Central memory CD8-positive, alpha-beta T cell (primary cell): ENCODE measurements at regions not wholly inside any gene's neighbourhood (a gene's known extent, or its start where the extent isn't known, plus 50 kb on each side); places are given as distances from the start of the nearest gene placed in this dataset.

Experiments
- ATAC-seq: fragments of 150-1000 bp; cut with Tn5 transposase; replicated peaks from 2 replicates; pipeline ENCODE4 v1.10.0; 2022; ENCODE audit warnings: mild to moderate bottlenecking, moderate FRiP score, moderate number of reproducible peaks; ENCODE audit not compliant: poor library complexity, severe bottlenecking; ENCODE audit errors: extremely low read depth
- DNase-seq, 2 donors: peaks; one replicate each; pipeline ENCODE4 v3.0.0; 2021; ENCODE audit warnings: low spot score in 2 of 2
- H3K27ac Mint-ChIP-seq: one replicate; pipeline ENCODE4 v1.8.0; 2022; ENCODE audit warnings: low read depth, mild to moderate bottlenecking, moderate library complexity, mixed read lengths
- H3K27me3 Mint-ChIP-seq: one replicate; pipeline ENCODE4 v1.8.0; 2022; ENCODE audit warnings: mixed read lengths
- H3K36me3 Mint-ChIP-seq: one replicate; pipeline ENCODE4 v1.8.0; 2022; ENCODE audit warnings: mild to moderate bottlenecking, moderate library complexity, mixed read lengths; ENCODE audit not compliant: insufficient read depth
- H3K4me1 Mint-ChIP-seq: one replicate; pipeline ENCODE4 v1.8.0; 2022; ENCODE audit warnings: mixed read lengths
- H3K4me3 Mint-ChIP-seq: one replicate; pipeline ENCODE4 v1.8.0; 2022; ENCODE audit warnings: mild to moderate bottlenecking, moderate library complexity, mixed read lengths
- H3K9me3 Mint-ChIP-seq: one replicate; pipeline ENCODE4 v1.8.0; 2022; ENCODE audit warnings: mixed read lengths

- Mint-ChIP-seq H3K4me1 (no peaks in the 10 kb centered on the region), H3K36me3 (no peaks in the 10 kb centered on the region), H3K27me3 (no peaks in the 10 kb centered on the region), H3K4me3 (no peak overlapping the region), H3K9me3 (no peaks in the 10 kb centered on the region), H3K27ac (no peak overlapping the region)
- DNase-seq (no peak), ATAC-seq (no peak)
Observed at GRCh38 chr6:119661078-119661477, 311.5 kb upstream of the MAN1A1 start.

DNA sequence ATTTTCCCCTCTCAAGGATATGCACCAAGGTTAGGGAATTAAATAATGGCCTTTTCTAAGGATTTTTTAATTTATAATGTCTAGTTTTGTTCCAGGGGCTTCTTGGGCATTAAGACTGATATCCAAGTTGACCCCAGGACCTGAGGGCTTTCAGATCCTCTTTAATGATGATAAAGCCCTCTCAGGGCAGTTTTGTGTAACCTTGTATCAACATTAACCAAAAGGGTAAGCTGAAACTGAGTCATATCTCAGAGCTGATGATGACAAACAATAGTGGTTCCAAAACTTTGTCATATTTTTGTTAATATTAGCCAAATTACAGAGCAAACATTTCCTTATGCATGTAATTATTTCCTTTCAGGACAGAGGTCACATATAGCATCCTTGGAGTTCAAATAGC, 309.4 kb upstream of the MAN1A1 start:
- Mint-ChIP-seq H3K9me3 (no peaks in the 10 kb centered on the region), H3K27ac (no peak overlapping the region), H3K27me3 (no peaks in the 10 kb centered on the region), H3K4me3 (no peak overlapping the region), H3K4me1 (no peaks in the 10 kb centered on the region), H3K36me3 (no peaks in the 10 kb centered on the region)
- DNase-seq (no peak), ATAC-seq (no peak)

DNA sequence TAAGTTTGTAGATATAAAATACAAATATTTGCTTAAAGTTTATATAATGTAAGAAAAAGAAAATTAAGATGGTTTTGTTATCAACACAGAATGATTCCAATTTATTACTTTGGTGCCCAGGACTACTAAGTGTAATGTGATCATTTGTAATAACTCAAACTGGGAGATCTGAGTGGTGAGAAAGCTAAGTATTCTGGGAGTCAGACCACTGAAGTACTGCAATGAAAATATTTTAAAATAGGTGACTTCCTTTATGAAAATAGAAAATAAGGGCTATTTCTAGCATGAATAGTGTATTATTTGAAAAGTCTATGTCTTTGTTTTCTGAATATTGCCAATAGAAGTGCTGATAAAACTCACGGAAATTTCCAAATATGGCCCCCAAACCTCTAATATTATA, 305.6 kb upstream of the MAN1A1 start:
- DNase-seq (no peak), ATAC-seq (no peak)
- H3K27ac Mint-ChIP-seq, result no peak overlapping the region
- no peak overlapping the region for H3K4me3 Mint-ChIP-seq
- H3K27me3 Mint-ChIP-seq, result no peaks in the 10 kb centered on the region
- H3K36me3 Mint-ChIP-seq, result no peaks in the 10 kb centered on the region
- H3K4me1 Mint-ChIP-seq, result no peaks in the 10 kb centered on the region
- H3K9me3 Mint-ChIP-seq, result no peaks in the 10 kb centered on the region

- H3K27me3 Mint-ChIP-seq, result no peaks in the 10 kb centered on the region
- no peaks in the 10 kb centered on the region for H3K9me3 Mint-ChIP-seq
- DNase-seq (no peak), ATAC-seq (no peak)
- no peaks in the 10 kb centered on the region for H3K4me1 Mint-ChIP-seq
- H3K27ac Mint-ChIP-seq, result no peak overlapping the region
- H3K36me3 Mint-ChIP-seq, result no peaks in the 10 kb centered on the region
- no peak overlapping the region for H3K4me3 Mint-ChIP-seq
Observed at GRCh38 chr6:119653329-119653728, 303.8 kb upstream of the MAN1A1 start.

GRCh38 chr6:119649531-119649930, 300.0 kb upstream of the MAN1A1 start:
- no peaks in the 10 kb centered on the region for H3K27me3 Mint-ChIP-seq
- ATAC-seq (no peak), DNase-seq (no peak)
- H3K27ac Mint-ChIP-seq, result no peak overlapping the region
- H3K36me3 Mint-ChIP-seq, result no peaks in the 10 kb centered on the region
- H3K4me1 Mint-ChIP-seq, result no peaks in the 10 kb centered on the region
- no peak overlapping the region for H3K4me3 Mint-ChIP-seq
- no peaks in the 10 kb centered on the region for H3K9me3 Mint-ChIP-seq

GRCh38 chr6:119647309-119647708, 297.7 kb upstream of the MAN1A1 start:
- no peaks in the 10 kb centered on the region for H3K9me3 Mint-ChIP-seq
- no peaks in the 10 kb centered on the region for H3K36me3 Mint-ChIP-seq
- no peaks in the 10 kb centered on the region for H3K4me1 Mint-ChIP-seq
- no peak overlapping the region for H3K27ac Mint-ChIP-seq
- H3K27me3 Mint-ChIP-seq, result no peaks in the 10 kb centered on the region
- no peak for DNase-seq
- no peak overlapping the region for H3K4me3 Mint-ChIP-seq
- no peak for ATAC-seq

- no peaks in the 10 kb centered on the region for H3K27me3 Mint-ChIP-seq
- no peaks in the 10 kb centered on the region for H3K4me1 Mint-ChIP-seq
- no peak overlapping the region for H3K4me3 Mint-ChIP-seq
- H3K36me3 Mint-ChIP-seq, result no peaks in the 10 kb centered on the region
- H3K27ac Mint-ChIP-seq, result no peak overlapping the region
- ATAC-seq, result no peak
- no peaks in the 10 kb centered on the region for H3K9me3 Mint-ChIP-seq
- DNase-seq, result no peak
Observed at GRCh38 chr6:119643876-119644275, 294.3 kb upstream of the MAN1A1 start.

DNA sequence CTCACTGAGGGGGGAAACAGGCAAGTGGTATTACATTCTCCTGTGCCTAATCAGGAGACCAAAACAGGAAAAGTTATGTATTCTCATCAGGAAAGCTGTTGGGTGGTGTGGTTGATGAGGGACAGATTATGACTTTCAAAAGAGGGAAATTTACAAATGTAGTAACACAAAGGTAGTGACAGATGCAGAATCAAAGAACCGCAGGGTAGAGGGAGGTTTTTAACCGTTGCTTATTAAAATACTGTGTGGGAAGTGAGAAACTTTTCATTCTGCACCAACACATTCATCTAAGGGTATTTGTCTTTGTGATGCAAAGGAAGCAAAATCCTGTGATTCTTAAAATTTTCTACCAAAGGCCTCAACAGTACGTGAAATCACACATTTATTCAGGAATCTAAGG, 288.2 kb upstream of the MAN1A1 start:
- Mint-ChIP-seq H3K27me3 (no peaks in the 10 kb centered on the region), H3K4me1 (no peaks in the 10 kb centered on the region), H3K27ac (no peak overlapping the region), H3K4me3 (no peak overlapping the region), H3K36me3 (no peaks in the 10 kb centered on the region), H3K9me3 (no peaks in the 10 kb centered on the region)
- DNase-seq (no peak), ATAC-seq (no peak)

GRCh38 chr6:119636060-119636459, 286.5 kb upstream of the MAN1A1 start:
- ATAC-seq (no peak), DNase-seq (no peak)
- Mint-ChIP-seq H3K27ac (no peak overlapping the region), H3K27me3 (peaks cover 11% of the 10 kb centered on the region), H3K36me3 (no peaks in the 10 kb centered on the region), H3K4me1 (no peaks in the 10 kb centered on the region), H3K4me3 (no peak overlapping the region), H3K9me3 (no peaks in the 10 kb centered on the region)

DNA sequence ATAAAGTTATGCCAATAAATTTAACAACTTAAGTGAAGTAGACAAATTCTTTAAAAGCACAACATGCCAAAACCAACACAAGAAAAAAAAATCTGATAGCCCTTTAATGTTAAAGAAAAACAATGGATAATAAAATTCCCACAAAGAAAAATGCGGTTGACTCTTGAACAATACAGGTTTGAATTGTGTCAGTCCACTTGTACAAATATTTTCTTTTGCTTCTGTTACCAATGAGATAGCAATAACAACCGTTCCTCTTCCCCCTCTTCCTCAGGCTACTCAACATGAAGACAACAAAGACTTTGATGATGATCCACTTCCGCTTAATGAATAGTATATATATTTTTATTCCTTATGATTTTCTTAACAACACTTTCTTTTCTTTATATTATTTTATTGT, 283.9 kb upstream of the MAN1A1 start:
- no peaks in the 10 kb centered on the region for H3K36me3 Mint-ChIP-seq
- H3K27me3 Mint-ChIP-seq, result peaks cover 33% of the 10 kb centered on the region
- DNase-seq (no peak), ATAC-seq (no peak)
- H3K27ac Mint-ChIP-seq, result no peak overlapping the region
- no peak overlapping the region for H3K4me3 Mint-ChIP-seq
- no peaks in the 10 kb centered on the region for H3K9me3 Mint-ChIP-seq
- no peaks in the 10 kb centered on the region for H3K4me1 Mint-ChIP-seq

DNA sequence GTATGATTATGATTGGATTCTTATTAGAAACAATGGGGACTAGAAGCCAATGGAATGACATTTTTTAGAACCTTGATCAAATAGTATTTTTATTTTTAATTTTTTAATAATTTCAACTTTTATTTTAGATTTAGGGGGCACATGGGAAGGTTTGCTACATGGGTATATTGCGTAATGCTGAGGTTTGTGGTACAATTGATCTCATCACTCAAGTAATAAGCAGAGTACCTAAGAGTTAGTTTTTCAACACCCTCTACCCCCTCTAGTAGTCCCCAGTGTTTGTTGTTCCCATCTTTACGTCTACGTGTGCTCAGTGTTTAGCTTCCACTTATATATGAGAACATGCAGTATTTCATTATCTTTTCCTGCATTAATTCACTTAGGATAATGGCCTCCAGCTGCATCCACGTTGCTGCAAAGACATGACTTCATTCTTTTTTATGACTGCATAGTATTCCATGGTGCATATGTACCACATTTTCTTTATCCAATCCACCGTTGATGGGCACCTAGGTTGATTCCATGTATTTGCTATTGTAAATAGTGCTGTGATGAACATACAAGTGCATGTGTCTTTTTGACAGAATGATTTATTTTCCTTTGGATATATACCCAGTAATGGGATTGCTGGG, 281.1 kb upstream of the MAN1A1 start:
- Mint-ChIP-seq H3K27me3 (peaks cover 46% of the 10 kb centered on the region), H3K4me1 (no peaks in the 10 kb centered on the region), H3K4me3 (no peak overlapping the region), H3K27ac (no peak overlapping the region), H3K9me3 (no peaks in the 10 kb centered on the region), H3K36me3 (no peaks in the 10 kb centered on the region)
- no peak for DNase-seq
- ATAC-seq, result no peak

GRCh38 chr6:119628691-119629594, 279.4 kb upstream of the MAN1A1 start:
- ATAC-seq, result no peak
- no peaks in the 10 kb centered on the region for H3K4me1 Mint-ChIP-seq
- H3K9me3 Mint-ChIP-seq, result no peaks in the 10 kb centered on the region
- no peaks in the 10 kb centered on the region for H3K36me3 Mint-ChIP-seq
- DNase-seq, result no peak
- H3K4me3 Mint-ChIP-seq, result no peak overlapping the region
- H3K27me3 Mint-ChIP-seq, result peaks cover 46% of the 10 kb centered on the region
- no peak overlapping the region for H3K27ac Mint-ChIP-seq
